ENCODE measurements at regions not wholly inside any gene's neighbourhood (a gene's known extent, or its start where the extent isn't known, plus 50 kb on each side); places are given as distances from the start of the nearest gene placed in this dataset.

- DNase-seq (ENCODE audit: low spot score), result no peak
Observed at GRCh38 chr6:50102676-50103075, 52.9 kb upstream of the DEFB112 start.

GRCh38 chr6:50110587-50110986 is 60.9 kb upstream of the DEFB112 start:
- no peak for DNase-seq (ENCODE audit: low spot score)

GRCh38 chr6:50112981-50113857 is 63.5 kb upstream of the DEFB112 start:
- DNase-seq (ENCODE audit: low spot score), result no peak

- no peak for DNase-seq (ENCODE audit: low spot score)
Observed at GRCh38 chr6:50116390-50116789, 66.7 kb upstream of the DEFB112 start.

- DNase-seq (ENCODE audit: low spot score), result no peak
Observed at GRCh38 chr6:50116797-50117542, 67.2 kb upstream of the DEFB112 start.

GRCh38 chr6:50120300-50120699 is 70.6 kb upstream of the DEFB112 start:
- no peak for DNase-seq (ENCODE audit: low spot score)

GRCh38 chr6:50123688-50124087 is 74.0 kb upstream of the DEFB112 start:
- DNase-seq (ENCODE audit: low spot score), result no peak

- no peak for DNase-seq (ENCODE audit: low spot score)
Observed at GRCh38 chr6:50124572-50124971, 74.8 kb upstream of the DEFB112 start.

- no peak for DNase-seq (ENCODE audit: low spot score)
Observed at GRCh38 chr6:50128420-50129005, 78.8 kb upstream of the DEFB112 start.

- no peak for DNase-seq (ENCODE audit: low spot score)
Observed at GRCh38 chr6:50135968-50136367, 86.2 kb upstream of the DEFB112 start.

GRCh38 chr6:50141100-50141499 is 91.4 kb upstream of the DEFB112 start:
- no peak for DNase-seq (ENCODE audit: low spot score)

- no peak for DNase-seq (ENCODE audit: low spot score)
Observed at GRCh38 chr6:50143011-50143719, 93.4 kb upstream of the DEFB112 start.

GRCh38 chr6:50145125-50145524 is 95.4 kb upstream of the DEFB112 start:
- no peak for DNase-seq (ENCODE audit: low spot score)

GRCh38 chr6:50147371-50147770 is 97.6 kb upstream of the DEFB112 start:
- no peak for DNase-seq (ENCODE audit: low spot score)

GRCh38 chr6:50180646-50181045 is 130.9 kb upstream of the DEFB112 start:
- no peak for DNase-seq (ENCODE audit: low spot score)

- DNase-seq (ENCODE audit: low spot score), result no peak
Observed at GRCh38 chr6:50185006-50185405, 135.3 kb upstream of the DEFB112 start.

GRCh38 chr6:50187351-50187921 is 137.7 kb upstream of the DEFB112 start:
- DNase-seq (ENCODE audit: low spot score), result no peak

- no peak for DNase-seq (ENCODE audit: low spot score)
Observed at GRCh38 chr6:50198245-50198644, 148.5 kb upstream of the DEFB112 start.

- DNase-seq (ENCODE audit: low spot score), result no peak
Observed at GRCh38 chr6:50202766-50203165, 153.0 kb upstream of the DEFB112 start.

GRCh38 chr6:50211582-50211981 is 161.9 kb upstream of the DEFB112 start:
- no peak for DNase-seq (ENCODE audit: low spot score)

- no peak for DNase-seq (ENCODE audit: low spot score)
Observed at GRCh38 chr6:50213146-50213545, 163.4 kb upstream of the DEFB112 start.

GRCh38 chr6:50214937-50215336 is 165.2 kb upstream of the DEFB112 start:
- DNase-seq (ENCODE audit: low spot score), result no peak
